ENCODE measurements at regions not wholly inside any gene's neighbourhood (a gene's known extent, or its start where the extent isn't known, plus 50 kb on each side); places are given as distances from the start of the nearest gene placed in this dataset.

GRCh38 chr7:32360127-32360526, 130.1 kb downstream of the LSM5 start:
- TF ChIP-seq RAD21 (IDR thresholded peaks at IDR 0.05; ENCODE audit: low read length) (no peak), CTCF (IDR thresholded peaks at IDR 0.05) (no peak), RFX5 (IDR thresholded peaks at IDR 0.05; ENCODE audit: low read length) (no peak), GATA2 (CRISPR knock-in tag; IDR thresholded peaks at IDR 0.05) (no peak)

All from SK-N-SH (cell line).